Prostate gland (tissue), 2 donors: ENCODE measurements at regions not wholly inside any gene's neighbourhood (a gene's known extent, or its start where the extent isn't known, plus 50 kb on each side); places are given as distances from the start of the nearest gene placed in this dataset.

Experiments
- POLR2AphosphoS5 ChIP-seq: sonication (generic); formaldehyde crosslinking; IDR thresholded peaks from one replicate; pipeline ENCODE4 v1.6.1; 2017; ENCODE audit warnings: antibody characterized with exemption
- TF ChIP-seq, protein P1 (sequence below), 4 experiments: fragments of 200-600 bp in 2 of 4; fragments of 450-650 bp in 2 of 4; sonication (generic) in 2 of 4; IDR thresholded peaks; 1 replicate in 3 of 4; 2 replicates in 1 of 4; pipeline ENCODE4 v1.5.1; 2016 to 2019; ENCODE audit warnings: antibody characterized with exemption in 4 of 4, mild to moderate bottlenecking in 2 of 4, moderate library complexity in 2 of 4

DNA sequence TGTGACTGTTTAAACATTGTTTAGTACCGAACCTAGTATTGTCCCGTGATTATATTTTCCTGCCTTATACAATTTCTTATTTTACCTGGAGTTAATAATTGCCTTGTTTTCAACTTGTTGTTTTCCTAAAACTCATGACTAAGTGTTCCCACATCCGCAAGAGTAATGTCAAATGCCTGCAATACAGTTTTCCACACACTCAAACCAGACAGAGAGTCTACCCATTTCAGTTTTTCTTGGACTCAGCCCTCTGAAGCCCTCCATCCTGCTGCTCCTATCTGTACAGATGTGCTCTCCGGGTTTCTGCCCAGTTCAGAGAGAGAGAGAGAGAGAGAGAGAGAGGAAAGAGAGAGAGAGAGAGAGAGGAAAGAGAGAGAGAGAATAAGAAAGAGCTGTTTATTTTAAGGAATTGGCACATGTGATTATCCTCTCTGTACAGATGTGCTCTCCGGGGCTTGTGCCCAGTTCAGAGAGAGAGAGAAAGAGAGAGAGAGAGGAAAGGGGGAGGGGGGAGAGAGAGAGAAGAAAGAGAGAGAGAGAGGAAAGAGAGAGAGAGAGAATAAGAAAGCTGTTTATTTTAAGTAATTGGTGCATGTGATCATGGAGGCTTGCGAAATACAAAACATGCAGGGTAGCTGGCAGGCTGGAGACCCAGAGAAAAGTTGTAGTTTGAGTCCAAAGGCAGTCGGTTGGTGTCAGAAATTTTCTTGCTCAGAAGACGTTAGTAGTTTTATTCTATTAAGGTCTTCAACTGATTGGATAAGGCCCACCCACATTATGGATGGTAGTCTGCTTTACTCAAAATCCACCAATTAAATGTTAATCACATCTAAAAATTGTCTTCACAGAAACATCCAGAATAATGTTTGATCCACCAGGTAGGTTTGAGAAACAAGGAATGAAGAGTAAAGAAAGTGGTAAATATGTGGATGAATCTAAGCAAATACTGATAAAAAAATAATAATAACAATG is 104.1 kb upstream of the GOLGA8J start:
- TF ChIP-seq POLR2AphosphoS5 = no peak
- TF ChIP-seq, protein P1, sequence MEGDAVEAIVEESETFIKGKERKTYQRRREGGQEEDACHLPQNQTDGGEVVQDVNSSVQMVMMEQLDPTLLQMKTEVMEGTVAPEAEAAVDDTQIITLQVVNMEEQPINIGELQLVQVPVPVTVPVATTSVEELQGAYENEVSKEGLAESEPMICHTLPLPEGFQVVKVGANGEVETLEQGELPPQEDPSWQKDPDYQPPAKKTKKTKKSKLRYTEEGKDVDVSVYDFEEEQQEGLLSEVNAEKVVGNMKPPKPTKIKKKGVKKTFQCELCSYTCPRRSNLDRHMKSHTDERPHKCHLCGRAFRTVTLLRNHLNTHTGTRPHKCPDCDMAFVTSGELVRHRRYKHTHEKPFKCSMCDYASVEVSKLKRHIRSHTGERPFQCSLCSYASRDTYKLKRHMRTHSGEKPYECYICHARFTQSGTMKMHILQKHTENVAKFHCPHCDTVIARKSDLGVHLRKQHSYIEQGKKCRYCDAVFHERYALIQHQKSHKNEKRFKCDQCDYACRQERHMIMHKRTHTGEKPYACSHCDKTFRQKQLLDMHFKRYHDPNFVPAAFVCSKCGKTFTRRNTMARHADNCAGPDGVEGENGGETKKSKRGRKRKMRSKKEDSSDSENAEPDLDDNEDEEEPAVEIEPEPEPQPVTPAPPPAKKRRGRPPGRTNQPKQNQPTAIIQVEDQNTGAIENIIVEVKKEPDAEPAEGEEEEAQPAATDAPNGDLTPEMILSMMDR (IDR thresholded peaks at IDR 0.05) = no peak
